ENCODE measurements at regions not wholly inside any gene's neighbourhood (a gene's known extent, or its start where the extent isn't known, plus 50 kb on each side); places are given as distances from the start of the nearest gene placed in this dataset.
A peak's percentile ranks its signal among the peaks of the same experiment; 100 is the strongest.

DNA sequence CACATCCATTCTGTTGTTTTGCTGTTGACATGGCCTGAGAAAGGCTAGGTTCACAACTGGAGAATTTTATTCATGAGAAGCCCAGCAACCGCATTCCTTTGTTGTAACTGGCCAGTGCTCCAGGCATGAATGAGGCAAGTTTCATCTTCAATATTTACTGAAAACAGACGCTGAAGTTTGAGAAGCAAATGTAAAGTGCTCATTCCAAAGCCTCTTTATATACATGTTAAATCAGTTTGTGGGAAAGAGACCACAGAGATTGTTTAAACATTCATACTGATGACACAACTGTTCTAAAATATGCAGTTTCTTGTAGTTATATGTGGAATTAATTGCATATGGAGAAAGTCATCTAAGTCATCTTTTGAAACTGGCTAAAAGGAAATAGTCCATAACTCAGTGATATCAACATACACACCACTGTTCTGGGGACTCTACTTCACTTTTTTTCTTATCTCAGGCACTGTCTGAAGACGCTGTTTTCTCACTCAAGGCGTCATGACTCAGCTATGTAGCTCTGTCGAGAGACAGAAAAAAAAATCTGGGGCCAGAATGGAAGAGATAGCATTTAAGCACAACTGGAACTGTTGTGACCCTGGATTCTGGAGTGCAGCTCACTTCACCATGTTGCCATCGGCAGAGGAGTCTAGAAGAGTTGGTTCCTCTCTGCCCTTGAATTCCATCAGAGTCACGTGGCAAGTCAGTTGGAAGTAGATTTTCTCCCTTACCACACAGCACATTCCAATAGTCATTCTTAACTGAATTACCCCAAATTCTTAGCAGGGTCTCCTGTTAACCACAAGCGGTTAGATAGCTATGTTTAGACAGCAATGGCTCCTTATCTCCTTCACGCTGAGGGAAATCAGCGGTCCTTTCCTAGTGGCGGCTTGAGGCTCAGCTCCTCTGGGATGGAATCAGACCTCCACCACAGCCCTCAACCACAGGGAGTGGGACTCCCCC, 258.4 kb upstream of the HMGA2 start (continued):
- TF ChIP-seq TEAD1 (CRISPR knock-in tag; IDR thresholded peaks at IDR 0.05) (peak in 1 of 2 experiments; percentile 62; a peak in 2 of 4 replicates), ZNF41 (CRISPR knock-in tag; conservative IDR thresholded peaks at IDR 0.05) (no peak), BACH1 (tag; IDR thresholded peaks at IDR 0.05) (peak; percentile 93), ETV6 (IDR thresholded peaks at IDR 0.05; ENCODE audit: borderline replicate concordance in 1 of 2, low read depth in 2 of 2, low read length in 1 of 2) (no peak), ETV6 (CRISPR knock-in tag; IDR thresholded peaks at IDR 0.05; ENCODE audit: borderline replicate concordance) (no peak), MAFK (IDR thresholded peaks at IDR 0.05; ENCODE audit: low read length) (peak; percentile 69), ZNF274 (IDR thresholded peaks at IDR 0.05; ENCODE audit: borderline replicate concordance, low read depth, low read length) (no peak), RAD21 (CRISPR knock-in tag; conservative IDR thresholded peaks at IDR 0.05 in 1 of 2, IDR thresholded peaks at IDR 0.05 in 1 of 2) (0 out of 4 replicates have a peak, but pooled peaks of 1 of the 2 experiments have one; percentile 5), ATF1 (CRISPR knock-in tag; IDR thresholded peaks at IDR 0.05) (no peak), ATF1 (tag; IDR thresholded peaks at IDR 0.05) (peak; percentile 40), NFATC3 (IDR thresholded peaks at IDR 0.05) (no peak), HNRNPH1 (optimal IDR thresholded peaks at IDR 0.05; ENCODE audit: low read depth, low read length) (no peak), CTBP1 (IDR thresholded peaks at IDR 0.05; ENCODE audit: borderline replicate concordance) (no peak; the same call in 1 of the 2 replicates)
- TF ChIP-seq, protein P1, sequence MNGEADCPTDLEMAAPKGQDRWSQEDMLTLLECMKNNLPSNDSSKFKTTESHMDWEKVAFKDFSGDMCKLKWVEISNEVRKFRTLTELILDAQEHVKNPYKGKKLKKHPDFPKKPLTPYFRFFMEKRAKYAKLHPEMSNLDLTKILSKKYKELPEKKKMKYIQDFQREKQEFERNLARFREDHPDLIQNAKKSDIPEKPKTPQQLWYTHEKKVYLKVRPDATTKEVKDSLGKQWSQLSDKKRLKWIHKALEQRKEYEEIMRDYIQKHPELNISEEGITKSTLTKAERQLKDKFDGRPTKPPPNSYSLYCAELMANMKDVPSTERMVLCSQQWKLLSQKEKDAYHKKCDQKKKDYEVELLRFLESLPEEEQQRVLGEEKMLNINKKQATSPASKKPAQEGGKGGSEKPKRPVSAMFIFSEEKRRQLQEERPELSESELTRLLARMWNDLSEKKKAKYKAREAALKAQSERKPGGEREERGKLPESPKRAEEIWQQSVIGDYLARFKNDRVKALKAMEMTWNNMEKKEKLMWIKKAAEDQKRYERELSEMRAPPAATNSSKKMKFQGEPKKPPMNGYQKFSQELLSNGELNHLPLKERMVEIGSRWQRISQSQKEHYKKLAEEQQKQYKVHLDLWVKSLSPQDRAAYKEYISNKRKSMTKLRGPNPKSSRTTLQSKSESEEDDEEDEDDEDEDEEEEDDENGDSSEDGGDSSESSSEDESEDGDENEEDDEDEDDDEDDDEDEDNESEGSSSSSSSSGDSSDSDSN (IDR thresholded peaks at IDR 0.05; ENCODE audit: borderline replicate concordance in 1 of 2, low read depth in 2 of 2, low read length in 2 of 2) = no peak
- TF ChIP-seq, protein P2, sequence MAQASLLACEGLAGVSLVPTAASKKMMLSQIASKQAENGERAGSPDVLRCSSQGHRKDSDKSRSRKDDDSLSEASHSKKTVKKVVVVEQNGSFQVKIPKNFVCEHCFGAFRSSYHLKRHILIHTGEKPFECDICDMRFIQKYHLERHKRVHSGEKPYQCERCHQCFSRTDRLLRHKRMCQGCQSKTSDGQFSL (CRISPR knock-in tag; IDR thresholded peaks at IDR 0.05) = no peak
- TF ChIP-seq, protein P2 (tag; IDR thresholded peaks at IDR 0.05) = no peak
- TF ChIP-seq, protein P3, sequence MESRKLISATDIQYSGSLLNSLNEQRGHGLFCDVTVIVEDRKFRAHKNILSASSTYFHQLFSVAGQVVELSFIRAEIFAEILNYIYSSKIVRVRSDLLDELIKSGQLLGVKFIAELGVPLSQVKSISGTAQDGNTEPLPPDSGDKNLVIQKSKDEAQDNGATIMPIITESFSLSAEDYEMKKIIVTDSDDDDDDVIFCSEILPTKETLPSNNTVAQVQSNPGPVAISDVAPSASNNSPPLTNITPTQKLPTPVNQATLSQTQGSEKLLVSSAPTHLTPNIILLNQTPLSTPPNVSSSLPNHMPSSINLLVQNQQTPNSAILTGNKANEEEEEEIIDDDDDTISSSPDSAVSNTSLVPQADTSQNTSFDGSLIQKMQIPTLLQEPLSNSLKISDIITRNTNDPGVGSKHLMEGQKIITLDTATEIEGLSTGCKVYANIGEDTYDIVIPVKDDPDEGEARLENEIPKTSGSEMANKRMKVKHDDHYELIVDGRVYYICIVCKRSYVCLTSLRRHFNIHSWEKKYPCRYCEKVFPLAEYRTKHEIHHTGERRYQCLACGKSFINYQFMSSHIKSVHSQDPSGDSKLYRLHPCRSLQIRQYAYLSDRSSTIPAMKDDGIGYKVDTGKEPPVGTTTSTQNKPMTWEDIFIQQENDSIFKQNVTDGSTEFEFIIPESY (CRISPR knock-in tag; IDR thresholded peaks at IDR 0.05) = no peak
- TF ChIP-seq, protein P4, sequence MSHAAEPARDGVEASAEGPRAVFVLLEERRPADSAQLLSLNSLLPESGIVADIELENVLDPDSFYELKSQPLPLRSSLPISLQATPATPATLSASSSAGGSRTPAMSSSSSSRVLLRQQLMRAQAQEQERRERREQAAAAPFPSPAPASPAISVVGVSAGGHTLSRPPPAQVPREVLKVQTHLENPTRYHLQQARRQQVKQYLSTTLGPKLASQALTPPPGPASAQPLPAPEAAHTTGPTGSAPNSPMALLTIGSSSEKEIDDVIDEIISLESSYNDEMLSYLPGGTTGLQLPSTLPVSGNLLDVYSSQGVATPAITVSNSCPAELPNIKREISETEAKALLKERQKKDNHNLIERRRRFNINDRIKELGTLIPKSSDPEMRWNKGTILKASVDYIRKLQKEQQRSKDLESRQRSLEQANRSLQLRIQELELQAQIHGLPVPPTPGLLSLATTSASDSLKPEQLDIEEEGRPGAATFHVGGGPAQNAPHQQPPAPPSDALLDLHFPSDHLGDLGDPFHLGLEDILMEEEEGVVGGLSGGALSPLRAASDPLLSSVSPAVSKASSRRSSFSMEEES (CRISPR knock-in tag; IDR thresholded peaks at IDR 0.05) = peak; percentile 46
- TF ChIP-seq, protein P5, sequence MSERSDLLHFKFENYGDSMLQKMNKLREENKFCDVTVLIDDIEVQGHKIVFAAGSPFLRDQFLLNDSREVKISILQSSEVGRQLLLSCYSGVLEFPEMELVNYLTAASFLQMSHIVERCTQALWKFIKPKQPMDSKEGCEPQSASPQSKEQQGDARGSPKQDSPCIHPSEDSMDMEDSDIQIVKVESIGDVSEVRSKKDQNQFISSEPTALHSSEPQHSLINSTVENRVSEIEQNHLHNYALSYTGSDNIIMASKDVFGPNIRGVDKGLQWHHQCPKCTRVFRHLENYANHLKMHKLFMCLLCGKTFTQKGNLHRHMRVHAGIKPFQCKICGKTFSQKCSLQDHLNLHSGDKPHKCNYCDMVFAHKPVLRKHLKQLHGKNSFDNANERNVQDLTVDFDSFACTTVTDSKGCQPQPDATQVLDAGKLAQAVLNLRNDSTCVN (CRISPR knock-in tag; IDR thresholded peaks at IDR 0.05) = no peak
